ENCODE measurements at regions not wholly inside any gene's neighbourhood (a gene's known extent, or its start where the extent isn't known, plus 50 kb on each side); places are given as distances from the start of the nearest gene placed in this dataset.

DNA sequence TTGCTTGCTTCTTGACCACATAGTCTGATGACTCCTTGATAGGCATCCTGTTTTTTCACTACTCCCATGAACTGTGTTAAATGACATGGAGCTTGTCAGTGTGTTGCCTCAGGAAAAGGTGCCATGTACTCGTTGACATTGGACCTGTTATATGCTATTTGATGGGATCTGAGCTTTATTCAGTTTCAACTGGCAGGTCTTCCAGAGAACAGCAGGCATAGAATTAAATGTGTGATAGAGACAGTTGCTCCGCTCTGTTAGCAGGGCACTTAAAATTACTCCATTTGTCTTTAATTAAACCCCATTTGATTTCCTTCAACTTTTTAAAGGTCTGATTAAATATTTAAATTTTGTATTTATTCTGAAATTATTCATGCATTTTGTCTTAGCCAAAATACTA, 189.7 kb upstream of the ADGRL4 start:
- H3K4me1 ChIP-seq, result no peaks in the 10 kb centered on the region
- DNase-seq (ENCODE audit: low spot score in 2 of 2), result no peak
- TF ChIP-seq POLR2A (IDR thresholded peaks at IDR 0.05) (no peak), POLR2AphosphoS5 (IDR thresholded peaks at IDR 0.05) (no peak)
- TF ChIP-seq, protein P1, sequence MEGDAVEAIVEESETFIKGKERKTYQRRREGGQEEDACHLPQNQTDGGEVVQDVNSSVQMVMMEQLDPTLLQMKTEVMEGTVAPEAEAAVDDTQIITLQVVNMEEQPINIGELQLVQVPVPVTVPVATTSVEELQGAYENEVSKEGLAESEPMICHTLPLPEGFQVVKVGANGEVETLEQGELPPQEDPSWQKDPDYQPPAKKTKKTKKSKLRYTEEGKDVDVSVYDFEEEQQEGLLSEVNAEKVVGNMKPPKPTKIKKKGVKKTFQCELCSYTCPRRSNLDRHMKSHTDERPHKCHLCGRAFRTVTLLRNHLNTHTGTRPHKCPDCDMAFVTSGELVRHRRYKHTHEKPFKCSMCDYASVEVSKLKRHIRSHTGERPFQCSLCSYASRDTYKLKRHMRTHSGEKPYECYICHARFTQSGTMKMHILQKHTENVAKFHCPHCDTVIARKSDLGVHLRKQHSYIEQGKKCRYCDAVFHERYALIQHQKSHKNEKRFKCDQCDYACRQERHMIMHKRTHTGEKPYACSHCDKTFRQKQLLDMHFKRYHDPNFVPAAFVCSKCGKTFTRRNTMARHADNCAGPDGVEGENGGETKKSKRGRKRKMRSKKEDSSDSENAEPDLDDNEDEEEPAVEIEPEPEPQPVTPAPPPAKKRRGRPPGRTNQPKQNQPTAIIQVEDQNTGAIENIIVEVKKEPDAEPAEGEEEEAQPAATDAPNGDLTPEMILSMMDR (IDR thresholded peaks at IDR 0.05), result no peak
- no peak overlapping the region for H3K4me3 ChIP-seq
- no peaks in the 10 kb centered on the region for H3K36me3 ChIP-seq
- no peaks in the 10 kb centered on the region for H3K27me3 ChIP-seq
- H3K9me3 ChIP-seq, result no peaks in the 10 kb centered on the region
- intact Hi-C loops (cut with DNase I; ENCODE audit: low total_unique reads), result no loop called here
- no peak overlapping the region for H3K27ac ChIP-seq

GRCh38 chr1:79193211-79194079, 186.9 kb upstream of the ADGRL4 start:
- Histone ChIP-seq H3K27me3 (no peaks in the 10 kb centered on the region), H3K4me1 (no peaks in the 10 kb centered on the region), H3K4me3 (no peak overlapping the region), H3K27ac (no peak overlapping the region), H3K36me3 (no peaks in the 10 kb centered on the region), H3K9me3 (no peaks in the 10 kb centered on the region)
- intact Hi-C loops (cut with DNase I; ENCODE audit: low total_unique reads), result no loop called here
- TF ChIP-seq POLR2A (IDR thresholded peaks at IDR 0.05) (no peak), POLR2AphosphoS5 (IDR thresholded peaks at IDR 0.05) (no peak)
- TF ChIP-seq, protein P1 (IDR thresholded peaks at IDR 0.05), result no peak
- DNase-seq (ENCODE audit: low spot score in 2 of 2), result no peak

GRCh38 chr1:79190074-79190473, 183.5 kb upstream of the ADGRL4 start:
- DNase-seq (ENCODE audit: low spot score in 2 of 2), result no peak
- TF ChIP-seq, protein P1 (IDR thresholded peaks at IDR 0.05), result no peak
- TF ChIP-seq POLR2A (IDR thresholded peaks at IDR 0.05), result no peak
- TF ChIP-seq POLR2AphosphoS5 (IDR thresholded peaks at IDR 0.05), result no peak
- Histone ChIP-seq H3K4me1 (no peaks in the 10 kb centered on the region), H3K36me3 (no peaks in the 10 kb centered on the region), H3K27me3 (no peaks in the 10 kb centered on the region), H3K27ac (peak overlapping the region in 1 of 2 donors; percentile 25), H3K4me3 (no peak overlapping the region), H3K9me3 (no peaks in the 10 kb centered on the region)
- intact Hi-C loops (cut with DNase I; ENCODE audit: low total_unique reads), result no loop called here

DNA sequence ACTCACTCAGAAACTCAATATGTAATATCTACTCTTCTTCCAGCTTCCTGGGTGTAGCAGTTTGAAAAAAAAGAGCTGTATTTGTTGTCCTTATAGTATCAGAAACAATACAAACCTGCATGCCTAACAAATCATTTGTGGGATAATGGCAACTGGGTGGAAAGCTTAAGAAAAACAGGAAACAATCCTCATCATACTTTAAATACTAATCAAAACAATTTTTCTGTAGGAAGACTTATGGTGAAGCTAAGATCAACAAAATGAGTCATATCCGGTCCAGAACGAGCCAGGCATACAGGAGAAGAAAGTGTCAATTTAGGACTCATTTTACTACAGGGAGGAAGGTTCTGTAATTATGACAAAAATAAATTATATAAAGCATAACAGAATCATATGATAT, 181.8 kb upstream of the ADGRL4 start:
- no peak overlapping the region for H3K27ac ChIP-seq
- no peaks in the 10 kb centered on the region for H3K36me3 ChIP-seq
- no peaks in the 10 kb centered on the region for H3K4me1 ChIP-seq
- intact Hi-C loops (cut with DNase I; ENCODE audit: low total_unique reads), result no loop called here
- H3K27me3 ChIP-seq, result no peaks in the 10 kb centered on the region
- DNase-seq (ENCODE audit: low spot score in 2 of 2), result no peak
- TF ChIP-seq POLR2A (IDR thresholded peaks at IDR 0.05) (no peak), POLR2AphosphoS5 (IDR thresholded peaks at IDR 0.05) (no peak)
- TF ChIP-seq, protein P1 (IDR thresholded peaks at IDR 0.05), result no peak
- H3K4me3 ChIP-seq, result peak overlapping the region in 1 of 3 donors; percentile 1
- no peaks in the 10 kb centered on the region for H3K9me3 ChIP-seq

DNA sequence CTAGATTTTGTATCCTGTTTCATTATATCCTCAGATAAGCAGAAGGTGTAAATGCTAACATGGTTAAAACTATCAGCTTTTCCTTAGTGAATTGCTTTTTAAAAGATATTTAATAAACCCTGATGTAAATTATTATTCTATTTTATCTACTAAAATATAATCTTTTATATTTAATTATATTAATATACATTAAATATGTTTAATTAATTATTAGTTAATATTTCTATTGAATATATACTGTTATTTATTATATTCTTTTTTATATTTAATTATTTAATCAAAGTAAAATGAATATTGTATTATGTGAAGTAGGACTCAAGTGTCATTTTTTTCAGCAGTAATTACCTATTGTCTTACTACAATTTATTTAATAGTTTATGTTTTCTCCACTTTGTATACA, 179.7 kb upstream of the ADGRL4 start:
- no peaks in the 10 kb centered on the region for H3K9me3 ChIP-seq
- no peak overlapping the region for H3K27ac ChIP-seq
- H3K27me3 ChIP-seq, result no peaks in the 10 kb centered on the region
- H3K4me3 ChIP-seq, result no peak overlapping the region
- no peaks in the 10 kb centered on the region for H3K36me3 ChIP-seq
- H3K4me1 ChIP-seq, result no peaks in the 10 kb centered on the region
- DNase-seq (ENCODE audit: low spot score in 2 of 2), result no peak
- intact Hi-C loops (cut with DNase I; ENCODE audit: low total_unique reads), result no loop called here
- TF ChIP-seq POLR2A (IDR thresholded peaks at IDR 0.05) (no peak), POLR2AphosphoS5 (IDR thresholded peaks at IDR 0.05) (no peak)
- TF ChIP-seq, protein P1 (IDR thresholded peaks at IDR 0.05), result no peak

All from breast epithelium (tissue), 4 donors.